K562 (cell line): ENCODE measurements at regions not wholly inside any gene's neighbourhood (a gene's known extent, or its start where the extent isn't known, plus 50 kb on each side); places are given as distances from the start of the nearest gene placed in this dataset.

Experiments used
- BCLAF1 ChIP-seq, 2 experiments: fragments of 450-650 bp in 1 of 2; IDR thresholded peaks; 2 replicates each; pipeline ENCODE4 v1.6.1; 2011 to 2017; ENCODE audit warnings: low read depth in 2 of 2, antibody characterized with exemption in 1 of 2, borderline replicate concordance in 1 of 2, low read length in 1 of 2, mild to moderate bottlenecking in 1 of 2, mixed read lengths in 1 of 2; ENCODE audit not compliant: control insufficient read depth in 1 of 2
- BMI1 ChIP-seq: fragments of 150-350 bp; IDR thresholded peaks from 2 replicates; pipeline ENCODE4 v1.6.1; 2014; ENCODE audit warnings: low read length
- POLR2A ChIP-seq: fragments of 450-650 bp; conservative IDR thresholded peaks from 2 replicates; pipeline ENCODE4 v1.6.1; 2016
- ZNF76 ChIP-seq: fragments of 250-450 bp; sonication (Bioruptor Pico); IDR thresholded peaks from 2 replicates; pipeline ENCODE4 v1.4.0; 2020; ENCODE audit warnings: mild to moderate bottlenecking, moderate library complexity, borderline replicate concordance
- ZNF766 ChIP-seq: fragments of 200-800 bp; sonication (Bioruptor generic); conservative IDR thresholded peaks from 2 replicates; pipeline ENCODE4 v1.6.1; 2016; ENCODE audit warnings: missing genetic modification characterization, missing compliant biosample characterization
- TF ChIP-seq, protein P1 (sequence below): sonication (generic); formaldehyde crosslinking; IDR thresholded peaks from 2 replicates; pipeline ENCODE4 v1.8.1; 2023; ENCODE audit warnings: mild to moderate bottlenecking, missing genetic modification reagents

DNA sequence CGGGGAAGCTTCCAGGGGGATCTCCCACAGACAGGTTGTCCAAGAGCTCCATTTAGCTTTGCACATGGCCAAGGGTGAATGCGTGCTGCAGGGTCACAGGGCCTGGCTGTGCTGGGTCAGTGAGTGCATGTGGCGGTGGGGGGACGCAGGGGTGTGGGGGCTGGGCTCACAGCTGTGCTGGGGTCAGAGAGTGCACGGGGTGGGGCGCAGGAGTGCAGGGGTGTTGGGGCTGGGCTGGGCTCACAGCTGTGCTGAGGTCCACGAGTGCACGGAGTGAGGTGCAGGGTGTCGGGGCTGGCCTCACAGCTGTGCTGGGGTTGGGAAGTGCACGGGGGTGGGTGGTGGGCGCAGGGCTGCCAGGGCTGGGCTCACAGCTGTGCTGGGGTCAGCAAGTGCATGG, 557.7 kb downstream of the BRD1 start:
- TF ChIP-seq ZNF766 (CRISPR knock-in tag) (no peak), BMI1 (no peak), ZNF76 (CRISPR knock-in tag) (no peak), BCLAF1 (IDR thresholded peaks at IDR 0.05; ENCODE audit: borderline replicate concordance in 1 of 2, control insufficient read depth in 1 of 2, low read depth in 2 of 2, low read length in 1 of 2) (no peak), POLR2A (no peak)
- TF ChIP-seq, protein P1, sequence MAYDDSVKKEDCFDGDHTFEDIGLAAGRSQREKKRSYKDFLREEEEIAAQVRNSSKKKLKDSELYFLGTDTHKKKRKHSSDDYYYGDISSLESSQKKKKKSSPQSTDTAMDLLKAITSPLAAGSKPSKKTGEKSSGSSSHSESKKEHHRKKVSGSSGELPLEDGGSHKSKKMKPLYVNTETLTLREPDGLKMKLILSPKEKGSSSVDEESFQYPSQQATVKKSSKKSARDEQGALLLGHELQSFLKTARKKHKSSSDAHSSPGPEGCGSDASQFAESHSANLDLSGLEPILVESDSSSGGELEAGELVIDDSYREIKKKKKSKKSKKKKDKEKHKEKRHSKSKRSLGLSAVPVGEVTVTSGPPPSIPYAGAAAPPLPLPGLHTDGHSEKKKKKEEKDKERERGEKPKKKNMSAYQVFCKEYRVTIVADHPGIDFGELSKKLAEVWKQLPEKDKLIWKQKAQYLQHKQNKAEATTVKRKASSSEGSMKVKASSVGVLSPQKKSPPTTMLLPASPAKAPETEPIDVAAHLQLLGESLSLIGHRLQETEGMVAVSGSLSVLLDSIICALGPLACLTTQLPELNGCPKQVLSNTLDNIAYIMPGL, result no peak
